GM21786 (cell line): ENCODE measurements at regions not wholly inside any gene's neighbourhood (a gene's known extent, or its start where the extent isn't known, plus 50 kb on each side); places are given as distances from the start of the nearest gene placed in this dataset.
"Not testable (repeated sequence)": the region's sequence is repeated elsewhere in the genome, so short reads cannot be mapped to it uniquely, and the experiment has no call there.

Source experiments
- ATAC-seq: cut with Tn5 transposase; IDR thresholded peaks from one replicate; pipeline ENCODE4 v1.9.1; 2021; ENCODE audit not compliant: unreplicated experiment

- no peak for ATAC-seq
Measured at GRCh38 chr18:39172695-39173421, 1607.3 kb upstream of the CELF4 start.

GRCh38 chr18:39168723-39169122, 1603.1 kb upstream of the CELF4 start:
- ATAC-seq = no peak

GRCh38 chr18:39167990-39168389, 1602.4 kb upstream of the CELF4 start:
- ATAC-seq = no peak

GRCh38 chr18:39166776-39167175, 1601.2 kb upstream of the CELF4 start:
- ATAC-seq = no peak

- no peak for ATAC-seq
Measured at GRCh38 chr18:39162013-39162827, 1596.6 kb upstream of the CELF4 start.

- no peak for ATAC-seq
Measured at GRCh38 chr18:39149211-39149806, 1583.7 kb upstream of the CELF4 start.

- ATAC-seq = no peak
Measured at GRCh38 chr18:39134255-39134654, 1568.7 kb upstream of the CELF4 start.

- not testable (repeated sequence) for ATAC-seq
Measured at GRCh38 chr18:39127538-39127937, 1561.9 kb upstream of the CELF4 start.

- no peak for ATAC-seq
Measured at GRCh38 chr18:39113790-39114189, 1548.2 kb upstream of the CELF4 start.

GRCh38 chr18:39105104-39105503, 1539.5 kb upstream of the CELF4 start:
- no peak for ATAC-seq

- no peak for ATAC-seq
Measured at GRCh38 chr18:39072970-39073369, 1507.4 kb upstream of the CELF4 start.

GRCh38 chr18:39062426-39062825, 1496.8 kb upstream of the CELF4 start:
- no peak for ATAC-seq

GRCh38 chr18:39058386-39059000, 1492.9 kb upstream of the CELF4 start:
- no peak for ATAC-seq

GRCh38 chr18:39057423-39058064, 1491.9 kb upstream of the CELF4 start:
- ATAC-seq = no peak

GRCh38 chr18:39053571-39053970, 1488.0 kb upstream of the CELF4 start:
- ATAC-seq = no peak

- ATAC-seq = no peak
Measured at GRCh38 chr18:39051013-39051412, 1485.4 kb upstream of the CELF4 start.

GRCh38 chr18:39039813-39040212, 1474.2 kb upstream of the CELF4 start:
- ATAC-seq = no peak

- no peak for ATAC-seq
Measured at GRCh38 chr18:39037925-39038324, 1472.3 kb upstream of the CELF4 start.

- ATAC-seq = no peak
Measured at GRCh38 chr18:39033312-39033711, 1467.7 kb upstream of the CELF4 start.

- no peak for ATAC-seq
Measured at GRCh38 chr18:39031647-39032046, 1466.0 kb upstream of the CELF4 start.

- no peak for ATAC-seq
Measured at GRCh38 chr18:39030124-39030655, 1464.6 kb upstream of the CELF4 start.
